SW 1271 (cell line): ENCODE measurements at regions not wholly inside any gene's neighbourhood (a gene's known extent, or its start where the extent isn't known, plus 50 kb on each side); places are given as distances from the start of the nearest gene placed in this dataset.

Experiments
- DNase-seq, 2 experiments: peaks; one replicate each; lab custom pipeline; 2025; lab: John Stamatoyannopoulos, UW

- no peak for DNase-seq
Observed at GRCh38 chr12:40557980-40558379, 134.3 kb upstream of the CNTN1 start.

- DNase-seq: no peak
Observed at GRCh38 chr12:40559865-40560264, 132.4 kb upstream of the CNTN1 start.

- DNase-seq: no peak
Observed at GRCh38 chr12:40560848-40561247, 131.4 kb upstream of the CNTN1 start.

GRCh38 chr12:40561395-40561966, 130.8 kb upstream of the CNTN1 start:
- DNase-seq: no peak

- no peak for DNase-seq
Observed at GRCh38 chr12:40565029-40565633, 127.1 kb upstream of the CNTN1 start.

- DNase-seq: no peak
Observed at GRCh38 chr12:40566271-40566670, 126.0 kb upstream of the CNTN1 start.

GRCh38 chr12:40569626-40570179, 122.5 kb upstream of the CNTN1 start:
- DNase-seq: no peak

- DNase-seq: no peak
Observed at GRCh38 chr12:40573024-40573423, 119.2 kb upstream of the CNTN1 start.

GRCh38 chr12:40575987-40576386, 116.3 kb upstream of the CNTN1 start:
- DNase-seq: no peak

- no peak for DNase-seq
Observed at GRCh38 chr12:40577834-40578233, 114.4 kb upstream of the CNTN1 start.

- no peak for DNase-seq
Observed at GRCh38 chr12:40579687-40580086, 112.6 kb upstream of the CNTN1 start.

GRCh38 chr12:40580346-40580745, 111.9 kb upstream of the CNTN1 start:
- DNase-seq: no peak

- DNase-seq: no peak
Observed at GRCh38 chr12:40581889-40582288, 110.3 kb upstream of the CNTN1 start.

- DNase-seq: no peak
Observed at GRCh38 chr12:40583743-40584142, 108.5 kb upstream of the CNTN1 start.

- no peak for DNase-seq
Observed at GRCh38 chr12:40584763-40585162, 107.5 kb upstream of the CNTN1 start.

GRCh38 chr12:40586823-40587222, 105.4 kb upstream of the CNTN1 start:
- no peak for DNase-seq

GRCh38 chr12:40587421-40587820, 104.8 kb upstream of the CNTN1 start:
- DNase-seq: no peak

- DNase-seq: no peak
Observed at GRCh38 chr12:40587970-40588369, 104.3 kb upstream of the CNTN1 start.

- no peak for DNase-seq
Observed at GRCh38 chr12:40597133-40597532, 95.1 kb upstream of the CNTN1 start.

GRCh38 chr12:40598073-40598472, 94.2 kb upstream of the CNTN1 start:
- no peak for DNase-seq

- DNase-seq: no peak
Observed at GRCh38 chr12:40602562-40602961, 89.7 kb upstream of the CNTN1 start.

- no peak for DNase-seq
Observed at GRCh38 chr12:40614923-40615322, 77.3 kb upstream of the CNTN1 start.

GRCh38 chr12:40615590-40615989, 76.6 kb upstream of the CNTN1 start:
- DNase-seq: no peak

- no peak for DNase-seq
Observed at GRCh38 chr12:40616383-40616915, 75.8 kb upstream of the CNTN1 start.
